ENCODE measurements at regions not wholly inside any gene's neighbourhood (a gene's known extent, or its start where the extent isn't known, plus 50 kb on each side); places are given as distances from the start of the nearest gene placed in this dataset.

- no peaks in the 10 kb centered on the region for H3K4me1 Mint-ChIP-seq
- no peak overlapping the region for H3K4me3 Mint-ChIP-seq
- DNase-seq, result no peak
- ATAC-seq (ENCODE audit: low read depth in 2 of 2), result no peak
- no peaks in the 10 kb centered on the region for H3K27me3 Mint-ChIP-seq
- no peaks in the 10 kb centered on the region for H3K36me3 Mint-ChIP-seq
- peaks cover 0 to 11% (median 0%) of the 10 kb centered on the region in 7 donors for H3K9me3 Mint-ChIP-seq
- H3K27ac Mint-ChIP-seq, result no peak overlapping the region
Observed at GRCh38 chrX:67872958-67873357, 329.1 kb downstream of the AR start.

DNA sequence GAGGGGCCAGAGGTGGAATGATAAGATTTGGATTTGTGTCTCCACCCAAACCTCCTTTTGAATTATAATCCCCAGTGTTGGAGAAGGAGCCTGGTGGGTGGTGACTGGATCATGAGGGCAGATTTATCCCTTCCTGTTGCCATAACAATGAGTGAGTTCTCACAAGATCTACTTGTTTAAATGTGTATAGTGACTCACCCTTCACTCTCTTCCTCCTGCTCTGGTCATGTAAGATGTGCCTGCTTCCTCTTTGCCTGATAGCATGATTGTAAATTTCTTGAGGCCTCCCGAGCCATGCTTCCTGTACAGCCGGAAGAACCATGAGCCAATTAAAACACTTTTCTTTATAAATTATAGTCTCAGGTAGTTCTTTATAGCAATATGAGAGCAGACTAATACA lies 348.6 kb downstream of the AR start:
- H3K9me3 Mint-ChIP-seq, result peaks cover 0 to 42% (median 12%) of the 10 kb centered on the region in 7 donors
- H3K4me3 Mint-ChIP-seq, result no peak overlapping the region
- no peak for ATAC-seq (ENCODE audit: low read depth in 2 of 2)
- no peaks in the 10 kb centered on the region for H3K4me1 Mint-ChIP-seq
- H3K27ac Mint-ChIP-seq, result no peak overlapping the region
- H3K36me3 Mint-ChIP-seq, result no peaks in the 10 kb centered on the region
- H3K27me3 Mint-ChIP-seq, result no peaks in the 10 kb centered on the region
- DNase-seq, result no peak

GRCh38 chrX:67893931-67894330 lies 350.1 kb downstream of the AR start:
- no peak for ATAC-seq (ENCODE audit: low read depth in 2 of 2)
- Mint-ChIP-seq H3K27ac (peak overlapping the region in 1 of 6 donors; percentile 36), H3K4me3 (no peak overlapping the region), H3K4me1 (no peaks in the 10 kb centered on the region), H3K36me3 (no peaks in the 10 kb centered on the region), H3K9me3 (peaks cover 0 to 48% (median 15%) of the 10 kb centered on the region in 7 donors), H3K27me3 (no peaks in the 10 kb centered on the region)
- no peak for DNase-seq

GRCh38 chrX:67917421-67918010 lies 373.7 kb downstream of the AR start:
- ATAC-seq (ENCODE audit: low read depth in 2 of 2) (no peak), DNase-seq (no peak)
- H3K4me3 Mint-ChIP-seq, result no peak overlapping the region
- H3K36me3 Mint-ChIP-seq, result no peaks in the 10 kb centered on the region
- H3K9me3 Mint-ChIP-seq, result peaks cover 0 to 12% (median 2%) of the 10 kb centered on the region in 7 donors
- H3K27me3 Mint-ChIP-seq, result no peaks in the 10 kb centered on the region
- H3K27ac Mint-ChIP-seq, result no peak overlapping the region
- no peaks in the 10 kb centered on the region for H3K4me1 Mint-ChIP-seq

DNA sequence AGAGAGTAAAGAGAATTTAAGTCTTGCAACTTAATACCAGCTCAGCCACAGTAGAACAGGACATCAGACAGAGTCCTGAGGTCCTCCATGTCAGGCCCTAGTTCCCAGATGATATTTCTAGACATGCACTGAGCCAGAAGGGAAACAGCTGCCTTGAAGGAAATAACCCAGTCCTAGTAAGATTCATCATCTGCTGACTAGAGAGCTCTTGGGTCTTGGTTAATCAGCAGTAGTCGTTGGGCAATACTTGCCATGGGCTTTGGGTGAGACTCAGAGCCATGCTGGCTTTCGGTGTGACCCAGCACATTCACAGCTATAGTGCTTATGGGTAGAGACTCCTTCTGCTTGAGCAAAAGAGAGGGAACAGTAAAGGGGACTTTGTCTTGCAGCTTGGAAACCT lies 379.1 kb downstream of the AR start:
- Mint-ChIP-seq H3K4me3 (no peak overlapping the region), H3K9me3 (peaks cover 0 to 2% (median 0%) of the 10 kb centered on the region in 7 donors), H3K36me3 (no peaks in the 10 kb centered on the region), H3K4me1 (no peaks in the 10 kb centered on the region), H3K27ac (no peak overlapping the region), H3K27me3 (no peaks in the 10 kb centered on the region)
- no peak for ATAC-seq (ENCODE audit: low read depth in 2 of 2)
- DNase-seq, result no peak

DNA sequence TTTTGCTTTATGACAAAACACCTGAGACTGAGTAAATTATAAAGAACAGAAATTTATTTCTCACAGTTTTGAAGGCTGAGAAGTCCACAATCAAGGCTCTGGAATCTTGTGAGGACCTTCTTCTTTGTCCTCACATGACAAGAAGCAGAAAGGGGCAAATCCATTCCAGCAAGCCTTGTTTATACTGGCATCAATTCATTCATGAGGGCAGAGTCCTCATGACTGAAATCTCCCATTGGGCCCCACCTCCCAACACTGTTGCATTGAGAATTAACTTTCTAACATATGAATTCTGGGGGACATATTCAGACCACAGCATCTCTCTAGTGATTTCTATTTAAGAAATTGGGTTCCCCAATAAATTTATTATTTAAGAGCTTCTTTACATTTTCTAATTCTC lies 395.4 kb downstream of the AR start:
- no peak for DNase-seq
- Mint-ChIP-seq H3K27me3 (no peaks in the 10 kb centered on the region), H3K4me1 (no peaks in the 10 kb centered on the region), H3K27ac (no peak overlapping the region), H3K4me3 (no peak overlapping the region), H3K36me3 (no peaks in the 10 kb centered on the region), H3K9me3 (peaks cover 0 to 7% (median 0%) of the 10 kb centered on the region in 7 donors)
- ATAC-seq (ENCODE audit: low read depth in 2 of 2), result no peak

DNA sequence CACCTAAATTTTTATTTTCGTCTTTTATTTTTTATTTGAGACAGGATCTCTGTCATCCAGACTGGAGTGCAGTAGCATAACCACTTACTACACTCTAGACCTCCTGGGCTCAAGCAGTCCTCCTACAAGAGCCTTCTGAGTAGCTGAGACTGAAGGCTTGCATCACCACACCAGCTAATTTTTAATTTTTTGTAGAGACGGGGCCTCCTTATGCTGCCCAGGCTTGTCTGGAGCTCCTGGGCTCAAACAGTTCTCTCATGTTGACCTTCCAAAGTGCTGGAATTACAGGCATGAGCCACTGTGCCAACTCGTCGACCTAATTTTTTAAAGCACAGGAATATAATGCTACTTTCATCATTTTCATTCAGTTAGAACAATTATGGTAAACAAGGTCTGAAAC lies 405.4 kb downstream of the AR start:
- DNase-seq (no peak), ATAC-seq (ENCODE audit: low read depth in 2 of 2) (no peak)
- no peaks in the 10 kb centered on the region for H3K36me3 Mint-ChIP-seq
- H3K27me3 Mint-ChIP-seq, result no peaks in the 10 kb centered on the region
- H3K4me3 Mint-ChIP-seq, result no peak overlapping the region
- no peaks in the 10 kb centered on the region for H3K4me1 Mint-ChIP-seq
- H3K9me3 Mint-ChIP-seq, result peaks cover 0 to 7% (median 4%) of the 10 kb centered on the region in 7 donors
- H3K27ac Mint-ChIP-seq, result no peak overlapping the region

- Mint-ChIP-seq H3K27ac (no peak overlapping the region), H3K36me3 (no peaks in the 10 kb centered on the region), H3K9me3 (peaks cover 0 to 9% (median 0%) of the 10 kb centered on the region in 7 donors), H3K4me1 (no peaks in the 10 kb centered on the region), H3K4me3 (no peak overlapping the region), H3K27me3 (no peaks in the 10 kb centered on the region)
- ATAC-seq (ENCODE audit: low read depth in 2 of 2) (no peak), DNase-seq (no peak)
Observed at GRCh38 chrX:67953658-67954057, 409.8 kb downstream of the AR start.

DNA sequence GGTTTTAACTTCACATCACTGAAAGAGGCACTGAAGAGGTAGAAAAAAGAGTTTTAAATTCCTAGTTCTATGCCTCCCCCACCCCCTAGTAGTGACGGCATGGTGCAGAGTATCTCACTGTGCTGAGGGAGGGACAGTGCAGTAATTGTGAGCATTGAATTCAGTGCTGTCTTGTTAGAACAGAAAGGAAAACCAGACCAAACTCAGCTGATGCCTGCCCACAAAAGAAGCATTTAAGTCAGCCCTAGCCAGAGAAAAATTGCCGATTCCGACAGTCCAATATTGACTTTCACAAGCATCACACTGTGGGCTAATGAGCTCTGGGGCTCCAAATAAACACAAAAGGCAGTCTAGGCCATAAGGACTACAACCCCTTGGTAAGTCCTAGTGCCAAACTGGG lies 417.7 kb downstream of the AR start:
- DNase-seq (no peak), ATAC-seq (ENCODE audit: low read depth in 2 of 2) (no peak)
- Mint-ChIP-seq H3K36me3 (no peaks in the 10 kb centered on the region), H3K27me3 (peaks cover 0 to 7% (median 0%) of the 10 kb centered on the region in 3 donors), H3K27ac (no peak overlapping the region), H3K9me3 (peaks cover 0 to 8% (median 2%) of the 10 kb centered on the region in 7 donors), H3K4me1 (no peaks in the 10 kb centered on the region), H3K4me3 (no peak overlapping the region)

Data from naive B cell (primary cell).